Endodermal cell (in vitro differentiated cells): ENCODE measurements at regions not wholly inside any gene's neighbourhood (a gene's known extent, or its start where the extent isn't known, plus 50 kb on each side); places are given as distances from the start of the nearest gene placed in this dataset.
A peak's percentile ranks its signal among the peaks of the same experiment; 100 is the strongest.

Experiments used
- DNase-seq: peaks from one replicate; pipeline ENCODE4 v3.0.0-alpha.2; 2017
- H3K27ac ChIP-seq: 2 replicates; pipeline ENCODE4 v1.5.1; 2013; ENCODE audit warnings: mild to moderate bottlenecking, low read depth, low read length, moderate library complexity
- H3K27me3 ChIP-seq: 2 replicates; pipeline ENCODE4 v1.6.1; 2013; ENCODE audit warnings: mild to moderate bottlenecking, low read length, moderate library complexity; ENCODE audit not compliant: insufficient read depth, control insufficient read depth, poor library complexity, severe bottlenecking
- H3K36me3 ChIP-seq: 2 replicates; pipeline ENCODE4 v1.7.0; 2013; ENCODE audit warnings: mild to moderate bottlenecking, low read length, moderate library complexity; ENCODE audit not compliant: control insufficient read depth, insufficient read depth
- H3K4me1 ChIP-seq: one replicate; pipeline ENCODE4 v1.7.0; 2013; ENCODE audit warnings: low read length; ENCODE audit not compliant: control insufficient read depth, insufficient read depth
- H3K4me3 ChIP-seq: 2 replicates; pipeline ENCODE4 v1.5.1; 2013; ENCODE audit warnings: mild to moderate bottlenecking, low read length, moderate library complexity
- H3K9ac ChIP-seq: 2 replicates; pipeline ENCODE4 v1.6.1; 2013; ENCODE audit warnings: mild to moderate bottlenecking, low read length, moderate library complexity; ENCODE audit not compliant: poor library complexity, severe bottlenecking; ENCODE audit errors: extremely low read depth
- H3K9me3 ChIP-seq: 2 replicates; pipeline ENCODE4 v1.6.1; 2013; ENCODE audit warnings: mild to moderate bottlenecking, low read length, moderate library complexity; ENCODE audit not compliant: control insufficient read depth
- H3K27ac Mint-ChIP-seq: 2 replicates; pipeline ENCODE4 v1.8.0; 2020; ENCODE audit warnings: mixed read lengths
- H3K27me3 Mint-ChIP-seq: 2 replicates; pipeline ENCODE4 v1.8.0; 2021; ENCODE audit warnings: mild to moderate bottlenecking, mixed read lengths; ENCODE audit not compliant: insufficient read depth
- H3K36me3 Mint-ChIP-seq: 2 replicates; pipeline ENCODE4 v1.8.0; 2020; ENCODE audit warnings: low read depth, mixed read lengths
- H3K4me1 Mint-ChIP-seq: 2 replicates; pipeline ENCODE4 v1.8.0; 2020; ENCODE audit warnings: mixed read lengths
- H3K4me3 Mint-ChIP-seq: 2 replicates; pipeline ENCODE4 v1.8.0; 2020; ENCODE audit warnings: mild to moderate bottlenecking, moderate library complexity, mixed read lengths
- H3K9me3 Mint-ChIP-seq: 2 replicates; pipeline ENCODE4 v1.8.0; 2020; ENCODE audit warnings: mild to moderate bottlenecking, mixed read lengths
- CTCF ChIP-seq: fragments of 200-600 bp; sonication (generic); conservative IDR thresholded peaks from 2 replicates; pipeline ENCODE4 v1.5.0; 2021; ENCODE audit warnings: antibody characterized with exemption, mild to moderate bottlenecking
- WGBS, 2 experiments: methylation state at CpG; one replicate each; pipeline versions ENCODE4 v1.1.5 to v1.1.7; 2013; ENCODE audit warnings: missing lambda C conversion rate in 2 of 2, mixed read lengths in 1 of 2; ENCODE audit not compliant: insufficient coverage in 1 of 2, insufficient read length in 1 of 2; 5-methylcytosine and 5-hydroxymethylcytosine counted together

GRCh38 chr10:83089335-83089734, 1050.0 kb upstream of the GHITM start:
- Mint-ChIP-seq H3K36me3 (no peaks in the 10 kb centered on the region), H3K4me3 (no peak overlapping the region), H3K27ac (no peak overlapping the region), H3K9me3 (no peaks in the 10 kb centered on the region), H3K4me1 (no peaks in the 10 kb centered on the region), H3K27me3 (no peaks in the 10 kb centered on the region)
- no peak for TF ChIP-seq CTCF
- WGBS, 2 experiments = 76 to 90% methylated on average over 3 of the region's 3 CpGs
- H3K4me1 ChIP-seq = no peaks in the 10 kb centered on the region
- H3K36me3 ChIP-seq = no peaks in the 10 kb centered on the region
- H3K9me3 ChIP-seq = no peaks in the 10 kb centered on the region
- H3K27ac ChIP-seq = no peak overlapping the region
- no peak overlapping the region for H3K9ac ChIP-seq
- DNase-seq = peak; percentile 46
- H3K4me3 ChIP-seq = no peak overlapping the region
- no peaks in the 10 kb centered on the region for H3K27me3 ChIP-seq

- no peak overlapping the region for H3K4me3 Mint-ChIP-seq
- H3K9ac ChIP-seq = no peak overlapping the region
- no peaks in the 10 kb centered on the region for H3K4me1 ChIP-seq
- H3K27ac ChIP-seq = no peak overlapping the region
- no peaks in the 10 kb centered on the region for H3K4me1 Mint-ChIP-seq
- H3K27ac Mint-ChIP-seq = no peak overlapping the region
- H3K9me3 ChIP-seq = no peaks in the 10 kb centered on the region
- H3K36me3 Mint-ChIP-seq = no peaks in the 10 kb centered on the region
- H3K4me3 ChIP-seq = no peak overlapping the region
- 79% methylated on average over 3 of the region's 3 CpGs; no CpG with 5 or more reads in 1 of the 2 experiments for WGBS, 2 experiments
- no peak for DNase-seq
- no peak for TF ChIP-seq CTCF
- H3K27me3 ChIP-seq = no peaks in the 10 kb centered on the region
- H3K9me3 Mint-ChIP-seq = no peaks in the 10 kb centered on the region
- no peaks in the 10 kb centered on the region for H3K27me3 Mint-ChIP-seq
- no peaks in the 10 kb centered on the region for H3K36me3 ChIP-seq
Measured at GRCh38 chr10:83104616-83105015, 1034.7 kb upstream of the GHITM start.

- WGBS, 2 experiments = 60 to 78% methylated on average over 3 to 7 of the region's 7 CpGs
Measured at GRCh38 chr10:83108565-83109333, 1030.6 kb upstream of the GHITM start.

More at GRCh38 chr10:83108565-83109333, 1030.6 kb upstream of the GHITM start:
- Mint-ChIP-seq H3K4me3 (no peak overlapping the region), H3K4me1 (no peaks in the 10 kb centered on the region), H3K36me3 (no peaks in the 10 kb centered on the region), H3K27ac (no peak overlapping the region), H3K9me3 (peaks cover 10% of the 10 kb centered on the region), H3K27me3 (no peaks in the 10 kb centered on the region)
- H3K4me3 ChIP-seq = no peak overlapping the region
- H3K27ac ChIP-seq = no peak overlapping the region
- H3K9ac ChIP-seq = no peak overlapping the region
- TF ChIP-seq CTCF = no peak
- DNase-seq = no peak
- no peaks in the 10 kb centered on the region for H3K4me1 ChIP-seq
- no peaks in the 10 kb centered on the region for H3K27me3 ChIP-seq
- peaks cover 4% of the 10 kb centered on the region for H3K9me3 ChIP-seq
- no peaks in the 10 kb centered on the region for H3K36me3 ChIP-seq
